HEK293 (cell line): ENCODE measurements at regions not wholly inside any gene's neighbourhood (a gene's known extent, or its start where the extent isn't known, plus 50 kb on each side); places are given as distances from the start of the nearest gene placed in this dataset.

ENCODE experiments used
- CTCF ChIA-PET: fragments of 350-600 bp; formaldehyde crosslinking; extraction: SDS; loops from one replicate; lab custom pipeline; 2021; ENCODE audit warnings: antibody characterized with exemption; lab: Yijun Ruan, JAX
- POLR2A ChIA-PET: fragments of 300-600 bp; formaldehyde crosslinking; extraction: SDS; loops from one replicate; lab custom pipeline; 2020; ENCODE audit warnings: antibody characterized with exemption, inconsistent platforms; lab: Yijun Ruan, JAX
- H3K27ac ChIP-seq: fragments of 200-500 bp; sonication (Bioruptor generic); 2 replicates; pipeline ENCODE4 v1.5.1; 2014; ENCODE audit warnings: low read depth, low read length, control low read depth, inconsistent platforms; ENCODE audit errors: extremely low read depth
- H3K36me3 ChIP-seq, 2 experiments: fragments of 200-500 bp in 1 of 2; sonication (Bioruptor generic) in 1 of 2; 1 replicate in 1 of 2; 2 replicates in 1 of 2; pipeline ENCODE4 v1.5.1; 2014 to 2017; ENCODE audit warnings: inconsistent platforms in 2 of 2, low read length in 2 of 2; ENCODE audit not compliant: control insufficient read depth in 2 of 2, insufficient read depth in 1 of 2
- H3K4me1 ChIP-seq: fragments of 200-500 bp; sonication (Bioruptor generic); 2 replicates; pipeline ENCODE4 v1.5.1; 2014; ENCODE audit warnings: mild to moderate bottlenecking, low read length, inconsistent platforms; ENCODE audit not compliant: control insufficient read depth, insufficient read depth
- H3K4me3 ChIP-seq: 2 replicates; pipeline ENCODE4 v1.5.1; 2011; ENCODE audit warnings: low read depth, mild to moderate bottlenecking, control low read depth, low read length, moderate library complexity
- H3K9me3 ChIP-seq: fragments of 200-500 bp; sonication (Bioruptor generic); 2 replicates; pipeline ENCODE4 v1.5.1; 2014; ENCODE audit warnings: low read depth, low read length, inconsistent platforms; ENCODE audit not compliant: control insufficient read depth, insufficient read depth
- PRDM1 ChIP-seq: fragments of 450-650 bp; formaldehyde crosslinking; IDR thresholded peaks from 2 replicates; pipeline ENCODE4; 2016; ENCODE audit warnings: missing biosample characterization, missing genetic modification characterization
- RBAK ChIP-seq: fragments of 450-650 bp; formaldehyde crosslinking; IDR thresholded peaks from 2 replicates; pipeline ENCODE4 v1.5.1; 2016; ENCODE audit warnings: missing biosample characterization, missing genetic modification characterization
- SCRT1 ChIP-seq: fragments of 450-650 bp; formaldehyde crosslinking; IDR thresholded peaks from 2 replicates; pipeline ENCODE4 v1.5.1; 2016; ENCODE audit warnings: missing biosample characterization, missing genetic modification characterization, borderline replicate concordance
- WT1 ChIP-seq: fragments of 450-650 bp; formaldehyde crosslinking; IDR thresholded peaks from 2 replicates; pipeline ENCODE4 v1.5.1; 2016; ENCODE audit warnings: missing biosample characterization, missing genetic modification characterization
- ZFP69B ChIP-seq: fragments of 450-650 bp; formaldehyde crosslinking; IDR thresholded peaks from 2 replicates; pipeline ENCODE4 v1.5.1; 2016; ENCODE audit warnings: missing biosample characterization, missing genetic modification characterization
- ZNF10 ChIP-seq: fragments of 450-650 bp; formaldehyde crosslinking; IDR thresholded peaks from 2 replicates; pipeline ENCODE4 v1.5.1; 2017; ENCODE audit warnings: missing biosample characterization, missing genetic modification characterization
- ZNF155 ChIP-seq: fragments of 450-650 bp; formaldehyde crosslinking; IDR thresholded peaks from 2 replicates; pipeline ENCODE4 v1.5.1; 2016; ENCODE audit warnings: missing biosample characterization, missing genetic modification characterization
- ZNF169 ChIP-seq: fragments of 450-650 bp; formaldehyde crosslinking; IDR thresholded peaks from 2 replicates; pipeline ENCODE4 v1.5.1; 2016; ENCODE audit warnings: missing biosample characterization, missing genetic modification characterization
- ZNF394 ChIP-seq: fragments of 450-650 bp; formaldehyde crosslinking; IDR thresholded peaks from 2 replicates; pipeline ENCODE4 v1.5.1; 2016; ENCODE audit warnings: missing biosample characterization, missing genetic modification characterization, mild to moderate bottlenecking, moderate library complexity, borderline replicate concordance
- ZNF777 ChIP-seq: fragments of 450-650 bp; formaldehyde crosslinking; IDR thresholded peaks from 2 replicates; pipeline ENCODE4 v1.5.1; 2017; ENCODE audit warnings: missing biosample characterization, missing genetic modification characterization, borderline replicate concordance
- TF ChIP-seq, protein P1 (sequence below): fragments of 450-650 bp; formaldehyde crosslinking; IDR thresholded peaks from 2 replicates; pipeline ENCODE4 v1.5.1; 2017; ENCODE audit warnings: missing biosample characterization, missing genetic modification characterization
- TF ChIP-seq, protein P2 (sequence below): fragments of 450-650 bp; formaldehyde crosslinking; IDR thresholded peaks from 2 replicates; pipeline ENCODE4 v1.5.1; 2016; ENCODE audit warnings: missing biosample characterization, missing genetic modification characterization
- TF ChIP-seq, protein P3 (sequence below): fragments of 450-650 bp; formaldehyde crosslinking; IDR thresholded peaks from 2 replicates; pipeline ENCODE4 v1.5.1; 2017; ENCODE audit warnings: missing biosample characterization, missing genetic modification characterization
- TF ChIP-seq, protein P4 (sequence below): fragments of 450-650 bp; formaldehyde crosslinking; IDR thresholded peaks from 2 replicates; pipeline ENCODE4 v1.5.1; 2016; ENCODE audit warnings: missing biosample characterization, missing genetic modification characterization

DNA sequence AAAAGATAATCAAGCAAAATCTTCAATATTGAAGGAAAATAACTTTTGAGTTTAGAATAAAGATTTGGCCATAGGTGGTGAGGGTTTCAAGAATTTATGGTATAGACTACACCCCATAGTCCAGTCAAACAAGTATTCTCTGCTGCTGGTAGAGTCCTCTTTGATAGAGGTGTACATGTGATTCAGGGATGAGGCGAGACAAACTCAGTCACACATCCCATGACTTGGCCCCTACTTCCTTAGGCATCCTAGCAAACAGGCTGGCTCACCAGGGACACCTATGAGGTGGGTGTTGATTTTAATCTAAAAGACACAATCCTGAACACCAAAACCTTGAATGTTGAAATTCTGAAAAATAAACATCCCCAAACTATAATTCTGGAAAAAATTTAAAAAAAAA, 78.1 kb upstream of the SLC25A13 start:
- TF ChIP-seq ZNF10 (tag by site-specific recombination) (no peak), SCRT1 (tag by site-specific recombination) (no peak)
- CTCF ChIA-PET = interaction anchor here (0.7 kb wide), 1 partner anchor 527 kb away, joined by 3 read pairs; no protein-coding TSS in a partner anchor

DNA sequence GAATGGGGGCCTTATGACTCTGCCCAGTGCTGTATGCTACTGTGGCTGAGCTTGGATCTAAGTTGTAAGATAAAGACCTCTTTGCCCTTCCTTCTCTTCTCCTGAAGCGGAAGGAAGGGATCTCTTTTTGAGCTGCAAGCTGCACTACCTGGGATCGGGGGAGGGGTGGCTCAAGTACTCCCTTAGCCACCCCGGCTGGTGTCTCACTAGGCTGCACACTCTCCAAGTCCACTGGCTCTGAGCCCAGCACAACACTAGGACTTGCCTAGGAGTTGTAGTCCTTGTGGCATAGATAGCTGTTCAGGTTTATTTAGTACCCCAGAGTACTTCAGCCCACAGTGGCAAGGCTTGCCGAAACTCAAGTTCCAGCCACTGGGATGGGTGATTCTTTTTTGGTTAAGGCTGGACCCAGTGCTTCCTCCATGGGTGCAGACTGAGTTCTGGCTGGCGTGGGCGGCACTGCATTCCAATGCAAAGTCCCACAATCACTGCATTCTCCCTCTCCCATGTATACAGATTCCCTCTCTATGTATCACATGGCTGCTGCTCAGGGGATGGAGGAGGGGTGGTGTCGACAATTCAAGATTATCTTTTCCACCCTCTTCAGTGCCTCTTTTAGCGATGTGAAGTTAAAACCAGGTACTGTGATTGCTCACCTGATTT, 76.2 kb upstream of the SLC25A13 start:
- POLR2A ChIA-PET = no interaction called here
- TF ChIP-seq ZNF394 (tag by site-specific recombination) = no peak
- TF ChIP-seq ZNF155 (tag by site-specific recombination) = no peak
- no peak for TF ChIP-seq RBAK
- TF ChIP-seq, protein P1, sequence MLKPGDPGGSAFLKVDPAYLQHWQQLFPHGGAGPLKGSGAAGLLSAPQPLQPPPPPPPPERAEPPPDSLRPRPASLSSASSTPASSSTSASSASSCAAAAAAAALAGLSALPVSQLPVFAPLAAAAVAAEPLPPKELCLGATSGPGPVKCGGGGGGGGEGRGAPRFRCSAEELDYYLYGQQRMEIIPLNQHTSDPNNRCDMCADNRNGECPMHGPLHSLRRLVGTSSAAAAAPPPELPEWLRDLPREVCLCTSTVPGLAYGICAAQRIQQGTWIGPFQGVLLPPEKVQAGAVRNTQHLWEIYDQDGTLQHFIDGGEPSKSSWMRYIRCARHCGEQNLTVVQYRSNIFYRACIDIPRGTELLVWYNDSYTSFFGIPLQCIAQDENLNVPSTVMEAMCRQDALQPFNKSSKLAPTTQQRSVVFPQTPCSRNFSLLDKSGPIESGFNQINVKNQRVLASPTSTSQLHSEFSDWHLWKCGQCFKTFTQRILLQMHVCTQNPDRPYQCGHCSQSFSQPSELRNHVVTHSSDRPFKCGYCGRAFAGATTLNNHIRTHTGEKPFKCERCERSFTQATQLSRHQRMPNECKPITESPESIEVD (tag by site-specific recombination) = no peak
- no peak for TF ChIP-seq WT1 (tag by site-specific recombination)

More for the DNA sequence above, 78.1 kb upstream of the SLC25A13 start:
- no peaks in the 10 kb centered on the region for H3K4me1 ChIP-seq
- H3K36me3 ChIP-seq = no peaks in the 10 kb centered on the region
- H3K27ac ChIP-seq = no peak overlapping the region
- POLR2A ChIA-PET = no interaction called here
- no peaks in the 10 kb centered on the region for H3K9me3 ChIP-seq
- H3K4me3 ChIP-seq = no peak overlapping the region

DNA sequence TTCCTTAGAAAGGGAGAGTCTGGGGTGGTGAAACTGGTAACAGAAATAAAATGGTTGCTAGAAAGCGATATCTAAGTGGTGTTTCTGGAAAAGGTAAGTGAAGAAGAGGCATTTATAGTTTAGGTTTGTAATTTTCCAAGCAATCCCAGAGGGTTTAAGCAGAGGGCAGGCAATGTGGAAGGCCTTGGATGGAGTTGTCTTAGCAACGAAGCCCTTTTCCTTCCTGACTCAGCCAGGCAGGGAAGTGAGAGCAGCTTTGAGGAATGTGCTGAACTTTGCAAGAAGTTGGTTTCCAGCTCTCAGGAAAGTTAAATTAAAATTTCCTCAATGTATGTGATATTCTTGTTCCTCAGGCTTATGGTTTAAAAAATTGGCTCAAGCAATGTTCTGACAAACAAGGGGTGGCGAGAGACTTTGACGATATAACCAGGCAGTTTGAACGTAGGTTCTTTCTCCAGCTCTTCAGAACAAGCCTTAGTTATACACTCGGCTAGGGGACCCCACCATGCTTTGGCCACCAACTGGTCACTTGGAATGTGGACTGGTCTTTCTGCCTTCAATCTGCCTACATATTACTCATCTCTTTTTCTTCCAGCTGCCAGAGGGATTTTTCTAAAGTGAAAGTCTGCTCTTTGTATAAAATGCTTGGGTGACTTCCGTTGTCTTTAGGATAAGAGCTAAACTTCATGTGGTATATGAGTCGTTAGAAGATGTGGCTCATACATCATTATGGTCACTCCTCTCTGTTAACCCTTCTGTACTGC, 66.9 kb upstream of the SLC25A13 start:
- TF ChIP-seq PRDM1 (tag by site-specific recombination) = peak; percentile 78
- TF ChIP-seq, protein P2, sequence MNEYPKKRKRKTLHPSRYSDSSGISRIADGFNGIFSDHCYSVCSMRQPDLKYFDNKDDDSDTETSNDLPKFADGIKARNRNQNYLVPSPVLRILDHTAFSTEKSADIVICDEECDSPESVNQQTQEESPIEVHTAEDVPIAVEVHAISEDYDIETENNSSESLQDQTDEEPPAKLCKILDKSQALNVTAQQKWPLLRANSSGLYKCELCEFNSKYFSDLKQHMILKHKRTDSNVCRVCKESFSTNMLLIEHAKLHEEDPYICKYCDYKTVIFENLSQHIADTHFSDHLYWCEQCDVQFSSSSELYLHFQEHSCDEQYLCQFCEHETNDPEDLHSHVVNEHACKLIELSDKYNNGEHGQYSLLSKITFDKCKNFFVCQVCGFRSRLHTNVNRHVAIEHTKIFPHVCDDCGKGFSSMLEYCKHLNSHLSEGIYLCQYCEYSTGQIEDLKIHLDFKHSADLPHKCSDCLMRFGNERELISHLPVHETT (tag by site-specific recombination) = no peak
- no peaks in the 10 kb centered on the region for H3K36me3 ChIP-seq
- no peak overlapping the region for H3K27ac ChIP-seq
- H3K4me1 ChIP-seq = no peaks in the 10 kb centered on the region
- no peaks in the 10 kb centered on the region for H3K9me3 ChIP-seq
- ChIA-PET POLR2A (no interaction called here), CTCF (interaction anchor here (0.6 kb wide), 1 partner anchor 1019 kb away, joined by 4 read pairs; no protein-coding TSS in a partner anchor)
- no peak overlapping the region for H3K4me3 ChIP-seq

More for the DNA sequence above, 76.2 kb upstream of the SLC25A13 start:
- Histone ChIP-seq H3K27ac (no peak overlapping the region), H3K4me1 (no peaks in the 10 kb centered on the region), H3K4me3 (no peak overlapping the region), H3K36me3 (no peaks in the 10 kb centered on the region), H3K9me3 (no peaks in the 10 kb centered on the region)
- CTCF ChIA-PET = interaction anchor here (0.6 to 1.1 kb wide), 2 partner anchors 10 to 17 kb away, joined by 3 read pairs; no protein-coding TSS in a partner anchor

DNA sequence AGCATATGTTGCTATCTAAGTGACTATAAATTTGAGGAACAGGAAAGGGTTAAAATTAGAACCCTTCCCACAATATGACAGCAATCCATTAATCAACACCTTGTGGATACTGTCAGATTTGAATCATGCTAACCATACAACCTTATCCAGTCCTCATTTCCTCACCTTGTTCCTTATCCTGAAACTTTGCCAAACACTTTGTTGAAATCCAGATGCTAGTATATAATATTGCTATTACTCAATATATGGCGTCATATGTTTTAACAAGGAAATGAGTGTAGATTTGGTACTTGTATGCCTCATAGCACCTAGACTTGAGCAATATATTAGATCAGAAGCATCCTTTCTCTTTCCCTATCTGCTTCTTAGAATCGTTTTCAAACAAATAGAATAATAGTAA, 66.3 kb upstream of the SLC25A13 start:
- POLR2A ChIA-PET = no interaction called here
- no peaks in the 10 kb centered on the region for H3K4me1 ChIP-seq
- no peaks in the 10 kb centered on the region for H3K9me3 ChIP-seq
- H3K4me3 ChIP-seq = no peak overlapping the region
- CTCF ChIA-PET = no interaction called here
- no peaks in the 10 kb centered on the region for H3K36me3 ChIP-seq
- no peak overlapping the region for H3K27ac ChIP-seq
- TF ChIP-seq ZFP69B (no peak), ZNF777 (tag by site-specific recombination) (no peak), ZNF169 (tag by site-specific recombination) (no peak)
- TF ChIP-seq, protein P3, sequence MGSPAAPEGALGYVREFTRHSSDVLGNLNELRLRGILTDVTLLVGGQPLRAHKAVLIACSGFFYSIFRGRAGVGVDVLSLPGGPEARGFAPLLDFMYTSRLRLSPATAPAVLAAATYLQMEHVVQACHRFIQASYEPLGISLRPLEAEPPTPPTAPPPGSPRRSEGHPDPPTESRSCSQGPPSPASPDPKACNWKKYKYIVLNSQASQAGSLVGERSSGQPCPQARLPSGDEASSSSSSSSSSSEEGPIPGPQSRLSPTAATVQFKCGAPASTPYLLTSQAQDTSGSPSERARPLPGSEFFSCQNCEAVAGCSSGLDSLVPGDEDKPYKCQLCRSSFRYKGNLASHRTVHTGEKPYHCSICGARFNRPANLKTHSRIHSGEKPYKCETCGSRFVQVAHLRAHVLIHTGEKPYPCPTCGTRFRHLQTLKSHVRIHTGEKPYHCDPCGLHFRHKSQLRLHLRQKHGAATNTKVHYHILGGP = no peak
- TF ChIP-seq, protein P4, sequence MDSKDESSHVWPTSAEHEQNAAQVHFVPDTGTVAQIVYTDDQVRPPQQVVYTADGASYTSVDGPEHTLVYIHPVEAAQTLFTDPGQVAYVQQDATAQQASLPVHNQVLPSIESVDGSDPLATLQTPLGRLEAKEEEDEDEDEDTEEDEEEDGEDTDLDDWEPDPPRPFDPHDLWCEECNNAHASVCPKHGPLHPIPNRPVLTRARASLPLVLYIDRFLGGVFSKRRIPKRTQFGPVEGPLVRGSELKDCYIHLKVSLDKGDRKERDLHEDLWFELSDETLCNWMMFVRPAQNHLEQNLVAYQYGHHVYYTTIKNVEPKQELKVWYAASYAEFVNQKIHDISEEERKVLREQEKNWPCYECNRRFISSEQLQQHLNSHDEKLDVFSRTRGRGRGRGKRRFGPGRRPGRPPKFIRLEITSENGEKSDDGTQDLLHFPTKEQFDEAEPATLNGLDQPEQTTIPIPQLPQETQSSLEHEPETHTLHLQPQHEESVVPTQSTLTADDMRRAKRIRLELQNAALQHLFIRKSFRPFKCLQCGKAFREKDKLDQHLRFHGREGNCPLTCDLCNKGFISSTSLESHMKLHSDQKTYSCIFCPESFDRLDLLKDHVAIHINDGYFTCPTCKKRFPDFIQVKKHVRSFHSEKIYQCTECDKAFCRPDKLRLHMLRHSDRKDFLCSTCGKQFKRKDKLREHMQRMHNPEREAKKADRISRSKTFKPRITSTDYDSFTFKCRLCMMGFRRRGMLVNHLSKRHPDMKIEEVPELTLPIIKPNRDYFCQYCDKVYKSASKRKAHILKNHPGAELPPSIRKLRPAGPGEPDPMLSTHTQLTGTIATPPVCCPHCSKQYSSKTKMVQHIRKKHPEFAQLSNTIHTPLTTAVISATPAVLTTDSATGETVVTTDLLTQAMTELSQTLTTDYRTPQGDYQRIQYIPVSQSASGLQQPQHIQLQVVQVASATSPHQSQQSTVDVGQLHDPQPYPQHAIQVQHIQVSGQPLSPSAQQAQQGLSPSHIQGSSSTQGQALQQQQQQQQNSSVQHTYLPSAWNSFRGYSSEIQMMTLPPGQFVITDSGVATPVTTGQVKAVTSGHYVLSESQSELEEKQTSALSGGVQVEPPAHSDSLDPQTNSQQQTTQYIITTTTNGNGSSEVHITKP (tag by site-specific recombination) = no peak
